Neutrophil (primary cell): ENCODE measurements at regions not wholly inside any gene's neighbourhood (a gene's known extent, or its start where the extent isn't known, plus 50 kb on each side); places are given as distances from the start of the nearest gene placed in this dataset.

Experiments
- H3K27ac ChIP-seq: fragments of 200-600 bp; sonication (generic); 2 replicates; pipeline ENCODE4 v1.5.1; 2016; ENCODE audit warnings: mild to moderate bottlenecking, moderate library complexity
- H3K27me3 ChIP-seq: fragments of 200-600 bp; sonication (generic); 2 replicates; pipeline ENCODE4 v1.6.0; 2016; ENCODE audit warnings: mild to moderate bottlenecking
- H3K36me3 ChIP-seq: fragments of 200-600 bp; sonication (generic); 2 replicates; pipeline ENCODE4 v1.5.1; 2017
- H3K4me1 ChIP-seq, 2 experiments: fragments of 200-600 bp in 1 of 2; sonication (generic) in 1 of 2; 1 replicate in 1 of 2; 2 replicates in 1 of 2; pipeline versions ENCODE4 v1.5.1 to v1.6.1; 2013 to 2016; ENCODE audit warnings: low read depth in 1 of 2, low read length in 1 of 2, mild to moderate bottlenecking in 1 of 2, moderate library complexity in 1 of 2; ENCODE audit not compliant: control insufficient read depth in 1 of 2, insufficient read depth in 1 of 2
- H3K4me3 ChIP-seq, 2 experiments: fragments of 200-600 bp in 1 of 2; sonication (generic) in 1 of 2; 1 replicate in 1 of 2; 2 replicates in 1 of 2; pipeline ENCODE4 v1.5.1; 2013 to 2016; ENCODE audit warnings: low read depth in 1 of 2, low read length in 1 of 2, mild to moderate bottlenecking in 1 of 2, moderate library complexity in 1 of 2
- H3K9me3 ChIP-seq: fragments of 200-600 bp; sonication (generic); 2 replicates; pipeline ENCODE4 v1.5.1; 2016
- TF ChIP-seq, protein P1 (sequence below): fragments of 200-600 bp; sonication (generic); IDR thresholded peaks from 2 replicates; pipeline ENCODE4 v1.5.1; 2016; ENCODE audit warnings: antibody characterized with exemption

DNA sequence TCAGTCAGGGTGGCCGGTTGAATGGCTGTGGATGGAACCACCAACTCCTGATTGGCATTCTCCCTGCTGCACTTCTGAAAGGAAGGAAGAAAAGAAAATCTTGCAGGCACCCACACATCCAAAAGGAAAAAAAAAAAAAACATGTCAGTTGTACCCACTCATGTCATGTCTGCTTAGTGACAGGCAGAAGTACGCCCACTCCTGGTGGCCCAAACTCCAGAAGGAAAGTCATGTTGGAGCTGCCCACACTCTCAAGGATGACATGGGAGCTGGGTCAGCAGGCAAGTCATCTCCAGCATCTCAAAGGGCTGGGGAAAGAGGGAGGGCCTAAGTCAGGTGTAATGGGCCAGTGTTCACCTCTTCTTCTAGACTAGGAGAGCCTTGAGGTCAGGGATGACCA is 1079.1 kb downstream of the BCL11B start:
- Histone ChIP-seq H3K36me3 (no peaks in the 10 kb centered on the region), H3K27ac (no peak overlapping the region), H3K9me3 (no peaks in the 10 kb centered on the region), H3K4me3 (no peak overlapping the region), H3K27me3 (no peaks in the 10 kb centered on the region), H3K4me1 (no peaks in the 10 kb centered on the region)
- TF ChIP-seq, protein P1, sequence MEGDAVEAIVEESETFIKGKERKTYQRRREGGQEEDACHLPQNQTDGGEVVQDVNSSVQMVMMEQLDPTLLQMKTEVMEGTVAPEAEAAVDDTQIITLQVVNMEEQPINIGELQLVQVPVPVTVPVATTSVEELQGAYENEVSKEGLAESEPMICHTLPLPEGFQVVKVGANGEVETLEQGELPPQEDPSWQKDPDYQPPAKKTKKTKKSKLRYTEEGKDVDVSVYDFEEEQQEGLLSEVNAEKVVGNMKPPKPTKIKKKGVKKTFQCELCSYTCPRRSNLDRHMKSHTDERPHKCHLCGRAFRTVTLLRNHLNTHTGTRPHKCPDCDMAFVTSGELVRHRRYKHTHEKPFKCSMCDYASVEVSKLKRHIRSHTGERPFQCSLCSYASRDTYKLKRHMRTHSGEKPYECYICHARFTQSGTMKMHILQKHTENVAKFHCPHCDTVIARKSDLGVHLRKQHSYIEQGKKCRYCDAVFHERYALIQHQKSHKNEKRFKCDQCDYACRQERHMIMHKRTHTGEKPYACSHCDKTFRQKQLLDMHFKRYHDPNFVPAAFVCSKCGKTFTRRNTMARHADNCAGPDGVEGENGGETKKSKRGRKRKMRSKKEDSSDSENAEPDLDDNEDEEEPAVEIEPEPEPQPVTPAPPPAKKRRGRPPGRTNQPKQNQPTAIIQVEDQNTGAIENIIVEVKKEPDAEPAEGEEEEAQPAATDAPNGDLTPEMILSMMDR, result no peak

DNA sequence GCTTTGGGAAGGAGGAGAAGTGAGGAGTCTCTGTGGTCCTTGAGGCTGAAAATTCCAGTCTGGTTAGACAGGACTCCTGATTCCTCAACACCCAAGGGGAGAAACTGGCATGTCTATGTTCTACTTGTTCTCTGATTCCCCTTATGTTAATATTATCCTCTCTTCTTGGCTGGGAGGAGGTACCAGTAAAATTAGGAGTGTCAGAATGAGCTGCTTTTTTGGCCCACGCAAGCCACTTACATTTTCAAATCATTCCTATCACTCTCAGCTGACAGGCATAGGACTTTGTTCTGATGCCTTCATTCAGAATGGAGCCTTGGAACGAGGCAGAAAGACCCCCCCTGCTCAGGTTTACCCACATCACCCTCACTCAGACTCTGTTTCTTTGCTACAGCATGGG is 1077.2 kb downstream of the BCL11B start:
- Histone ChIP-seq H3K27ac (no peak overlapping the region), H3K36me3 (no peaks in the 10 kb centered on the region), H3K4me1 (no peaks in the 10 kb centered on the region), H3K27me3 (no peaks in the 10 kb centered on the region), H3K4me3 (no peak overlapping the region), H3K9me3 (no peaks in the 10 kb centered on the region)
- TF ChIP-seq, protein P1, result no peak

DNA sequence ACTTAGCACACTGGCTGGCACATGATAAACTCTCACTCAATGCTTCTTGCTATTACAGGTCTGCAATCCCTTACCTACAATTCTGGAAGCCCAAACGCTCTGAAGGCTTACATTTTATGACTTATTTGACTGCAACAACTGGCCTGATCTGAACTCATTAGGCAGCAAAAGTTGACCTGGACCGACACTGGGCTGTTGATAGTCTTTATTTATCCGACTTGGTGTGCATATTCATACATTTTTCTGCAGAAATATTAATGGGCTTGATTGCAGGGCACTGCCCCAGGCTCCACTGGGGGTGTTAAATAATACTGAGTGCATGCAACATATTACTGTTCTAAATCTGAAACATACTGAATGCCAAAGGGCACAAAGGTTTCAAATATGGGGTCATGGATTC is 1076.7 kb downstream of the BCL11B start:
- H3K4me1 ChIP-seq, result no peaks in the 10 kb centered on the region
- no peaks in the 10 kb centered on the region for H3K9me3 ChIP-seq
- no peak overlapping the region for H3K27ac ChIP-seq
- no peak overlapping the region for H3K4me3 ChIP-seq
- no peaks in the 10 kb centered on the region for H3K36me3 ChIP-seq
- H3K27me3 ChIP-seq, result no peaks in the 10 kb centered on the region
- TF ChIP-seq, protein P1, result no peak

DNA sequence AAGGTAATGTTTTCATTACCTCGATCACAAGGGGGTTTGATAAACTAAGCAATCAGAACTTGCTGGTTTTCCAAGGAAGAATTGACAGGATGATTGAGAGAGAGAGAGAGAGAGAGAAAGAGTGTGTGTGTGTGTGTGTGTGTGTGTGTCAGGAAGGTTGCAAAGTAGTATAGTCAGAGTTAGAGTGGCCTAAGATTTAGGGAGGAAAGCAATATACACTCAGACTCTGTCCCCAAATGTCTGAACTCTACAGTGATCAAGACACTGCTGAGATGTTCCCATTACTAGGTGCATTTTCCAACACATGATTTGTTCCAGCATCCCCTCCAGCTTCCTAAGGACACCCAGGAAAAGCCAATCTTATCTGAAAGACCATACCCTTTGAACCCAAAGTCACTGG is 1074.1 kb downstream of the BCL11B start:
- H3K27me3 ChIP-seq, result no peaks in the 10 kb centered on the region
- H3K36me3 ChIP-seq, result no peaks in the 10 kb centered on the region
- H3K9me3 ChIP-seq, result no peaks in the 10 kb centered on the region
- H3K4me3 ChIP-seq, result no peak overlapping the region
- TF ChIP-seq, protein P1, result no peak
- H3K4me1 ChIP-seq, result no peaks in the 10 kb centered on the region
- H3K27ac ChIP-seq, result no peak overlapping the region

DNA sequence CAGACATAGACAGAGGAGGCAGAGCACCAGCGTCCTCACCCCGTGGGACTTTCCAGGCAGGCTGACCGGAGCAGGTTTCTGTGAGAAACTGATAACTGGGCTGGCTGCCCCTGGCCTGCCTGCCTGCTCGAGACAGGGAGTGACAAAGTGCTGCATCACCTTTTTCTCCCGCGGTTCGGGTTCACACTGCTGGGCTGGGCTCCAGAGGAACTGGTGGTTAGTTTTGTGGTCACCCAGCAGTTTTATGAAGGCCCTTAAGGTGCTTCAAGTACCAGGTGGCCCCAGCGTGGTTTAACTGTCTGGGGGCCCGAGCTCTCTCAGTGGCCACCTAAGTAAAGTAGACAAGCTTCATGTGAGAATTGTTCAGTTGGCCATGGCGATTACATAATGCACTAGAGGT is 1073.6 kb downstream of the BCL11B start:
- Histone ChIP-seq H3K27me3 (no peaks in the 10 kb centered on the region), H3K4me3 (no peak overlapping the region), H3K4me1 (no peaks in the 10 kb centered on the region), H3K9me3 (no peaks in the 10 kb centered on the region), H3K36me3 (no peaks in the 10 kb centered on the region), H3K27ac (no peak overlapping the region)
- TF ChIP-seq, protein P1, result no peak

DNA sequence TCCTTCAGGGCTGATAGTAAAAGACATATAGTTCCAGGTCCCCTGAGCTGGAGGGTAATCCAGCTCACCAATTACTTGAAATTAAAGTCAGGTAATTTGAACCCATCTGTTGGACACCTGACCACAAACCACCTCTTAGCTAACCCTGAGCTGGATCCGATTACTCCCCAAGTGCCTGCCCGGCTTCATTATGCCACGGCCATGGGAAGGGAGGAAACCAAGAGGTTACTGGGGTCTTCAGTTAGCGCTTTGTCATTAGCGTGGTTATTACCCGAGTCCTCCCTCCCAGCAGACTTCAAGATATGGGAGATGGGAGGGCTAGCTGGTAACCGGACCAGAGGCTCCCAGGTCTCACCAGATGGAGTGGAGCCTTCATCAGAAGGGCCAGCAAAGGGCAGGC is 1071.4 kb downstream of the BCL11B start:
- H3K27ac ChIP-seq, result no peak overlapping the region
- H3K9me3 ChIP-seq, result no peaks in the 10 kb centered on the region
- H3K36me3 ChIP-seq, result no peaks in the 10 kb centered on the region
- no peaks in the 10 kb centered on the region for H3K27me3 ChIP-seq
- no peak overlapping the region for H3K4me3 ChIP-seq
- TF ChIP-seq, protein P1, result no peak
- H3K4me1 ChIP-seq, result no peaks in the 10 kb centered on the region
